Vagina (tissue), 2 donors: ENCODE measurements at regions not wholly inside any gene's neighbourhood (a gene's known extent, or its start where the extent isn't known, plus 50 kb on each side); places are given as distances from the start of the nearest gene placed in this dataset.
A peak's percentile ranks its signal among the peaks of the same experiment; 100 is the strongest.

ENCODE experiments used
- DNase-seq, 2 donors: peaks; one replicate each; pipeline ENCODE4 v3.0.0-alpha.2; 2017; ENCODE audit errors: extremely low spot score in 2 of 2
- H3K27ac ChIP-seq: fragments of 200-600 bp; sonication (generic); one replicate; pipeline ENCODE4 v1.5.1; 2019
- H3K27me3 ChIP-seq: fragments of 200-600 bp; sonication (generic); one replicate; pipeline ENCODE4 v1.5.1; 2019
- H3K36me3 ChIP-seq, 2 donors: fragments of 200-600 bp; sonication (generic); one replicate each; pipeline ENCODE4 v1.5.1; 2017 to 2019
- H3K4me1 ChIP-seq: fragments of 200-600 bp; sonication (generic); one replicate; pipeline ENCODE4 v1.5.1; 2019
- H3K4me3 ChIP-seq, 2 donors: fragments of 200-600 bp; sonication (generic); 1 replicate in 1 of 2; 2 replicates in 1 of 2; pipeline ENCODE4 v1.5.1; 2016 to 2019
- H3K9me3 ChIP-seq: fragments of 200-600 bp; sonication (generic); one replicate; pipeline ENCODE4 v1.5.1; 2019
- POLR2A ChIP-seq, 2 donors: fragments of 450-650 bp; IDR thresholded peaks; one replicate each; pipeline ENCODE4 v1.6.1; 2017; ENCODE audit warnings: antibody characterized with exemption in 2 of 2, mild to moderate bottlenecking in 2 of 2, moderate library complexity in 2 of 2
- POLR2AphosphoS5 ChIP-seq, 2 donors: sonication (generic); formaldehyde crosslinking; IDR thresholded peaks; one replicate each; pipeline ENCODE4 v1.9.0; 2017; ENCODE audit warnings: antibody characterized with exemption in 2 of 2, mild to moderate bottlenecking in 2 of 2, low read depth in 1 of 2; ENCODE audit not compliant: insufficient read depth in 1 of 2
- intact Hi-C: fragments of 100-400 bp; cut with DNase I; formaldehyde crosslinking; loops from one replicate; pipeline ENCODE4 v1.15.1; 2023
- TF ChIP-seq, protein P1 (sequence below), 3 experiments: fragments of 450-650 bp in 2 of 3; fragments of 200-600 bp in 1 of 3; sonication (generic) in 1 of 3; IDR thresholded peaks; one replicate each; pipeline ENCODE4 v1.5.1; 2017 to 2019; ENCODE audit warnings: antibody characterized with exemption in 3 of 3, mild to moderate bottlenecking in 2 of 3, moderate library complexity in 2 of 3

DNA sequence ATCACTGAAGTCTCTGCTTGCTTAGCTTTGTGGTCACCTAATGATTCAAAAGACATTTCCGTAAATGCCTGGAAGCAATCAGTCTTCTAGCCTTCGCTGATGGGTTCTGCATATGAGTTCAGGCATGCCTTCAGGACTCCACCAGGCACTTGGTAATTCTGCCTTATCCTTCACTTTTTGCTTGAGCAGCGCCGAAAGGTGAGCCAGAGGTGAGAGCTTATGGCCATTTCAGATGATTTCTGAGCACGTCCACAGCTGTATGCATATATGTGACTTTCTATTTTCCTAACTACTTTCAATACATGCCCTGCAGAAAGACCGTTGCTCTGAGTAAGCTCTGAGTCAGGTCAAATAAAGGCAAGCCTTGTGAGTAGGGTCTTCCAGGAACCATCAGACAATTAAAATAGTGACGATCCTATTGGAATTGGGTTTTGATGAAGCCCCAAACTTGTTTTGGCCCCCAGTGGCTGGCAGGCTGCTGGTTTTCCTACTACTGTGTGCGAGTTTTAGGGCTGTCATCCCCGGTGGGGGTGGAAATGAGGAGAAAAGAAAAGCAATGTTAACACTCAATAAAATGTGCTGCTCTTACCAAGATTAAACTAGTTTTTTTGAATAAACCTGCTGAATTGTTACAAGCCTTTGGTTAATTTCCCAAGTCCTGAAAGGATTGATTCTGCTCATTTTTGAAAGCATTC is 154.4 kb upstream of the AKR1E2 start:
- intact Hi-C loops, result no loop called here
- H3K9me3 ChIP-seq, result no peaks in the 10 kb centered on the region
- H3K36me3 ChIP-seq, result no peaks in the 10 kb centered on the region
- no peaks in the 10 kb centered on the region for H3K4me1 ChIP-seq
- DNase-seq, result no peak
- H3K27me3 ChIP-seq, result no peaks in the 10 kb centered on the region
- no peak overlapping the region for H3K4me3 ChIP-seq
- peak overlapping the region; percentile 42 for H3K27ac ChIP-seq
- no peak for TF ChIP-seq POLR2A (IDR thresholded peaks at IDR 0.05)
- peak in 1 of 2 donors; percentile 35 for TF ChIP-seq POLR2AphosphoS5 (IDR thresholded peaks at IDR 0.05; ENCODE audit: insufficient read depth in 1 of 2, low read depth in 1 of 2)
- TF ChIP-seq, protein P1, sequence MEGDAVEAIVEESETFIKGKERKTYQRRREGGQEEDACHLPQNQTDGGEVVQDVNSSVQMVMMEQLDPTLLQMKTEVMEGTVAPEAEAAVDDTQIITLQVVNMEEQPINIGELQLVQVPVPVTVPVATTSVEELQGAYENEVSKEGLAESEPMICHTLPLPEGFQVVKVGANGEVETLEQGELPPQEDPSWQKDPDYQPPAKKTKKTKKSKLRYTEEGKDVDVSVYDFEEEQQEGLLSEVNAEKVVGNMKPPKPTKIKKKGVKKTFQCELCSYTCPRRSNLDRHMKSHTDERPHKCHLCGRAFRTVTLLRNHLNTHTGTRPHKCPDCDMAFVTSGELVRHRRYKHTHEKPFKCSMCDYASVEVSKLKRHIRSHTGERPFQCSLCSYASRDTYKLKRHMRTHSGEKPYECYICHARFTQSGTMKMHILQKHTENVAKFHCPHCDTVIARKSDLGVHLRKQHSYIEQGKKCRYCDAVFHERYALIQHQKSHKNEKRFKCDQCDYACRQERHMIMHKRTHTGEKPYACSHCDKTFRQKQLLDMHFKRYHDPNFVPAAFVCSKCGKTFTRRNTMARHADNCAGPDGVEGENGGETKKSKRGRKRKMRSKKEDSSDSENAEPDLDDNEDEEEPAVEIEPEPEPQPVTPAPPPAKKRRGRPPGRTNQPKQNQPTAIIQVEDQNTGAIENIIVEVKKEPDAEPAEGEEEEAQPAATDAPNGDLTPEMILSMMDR (IDR thresholded peaks at IDR 0.05), result no peak

DNA sequence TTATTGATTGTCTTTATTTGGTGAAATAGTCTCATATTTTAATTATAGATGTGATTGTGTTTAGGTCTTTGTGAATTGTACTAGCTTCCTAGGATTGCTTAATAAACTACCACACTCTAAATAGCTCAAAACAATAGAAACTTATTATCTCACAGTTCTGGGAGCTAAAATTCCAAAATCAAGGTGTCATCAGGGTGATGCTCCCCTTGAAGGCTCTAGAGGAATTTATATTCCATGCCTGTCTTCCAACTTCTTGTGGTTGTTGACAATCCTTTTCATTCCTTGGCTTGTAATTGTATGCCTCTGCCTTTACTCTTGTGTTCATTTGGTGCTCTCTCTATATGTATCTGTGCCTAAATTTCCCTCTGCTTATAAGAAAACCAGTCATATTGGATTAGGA is 155.3 kb upstream of the AKR1E2 start:
- no peaks in the 10 kb centered on the region for H3K27me3 ChIP-seq
- TF ChIP-seq POLR2A (IDR thresholded peaks at IDR 0.05), result no peak
- TF ChIP-seq POLR2AphosphoS5 (IDR thresholded peaks at IDR 0.05; ENCODE audit: insufficient read depth in 1 of 2, low read depth in 1 of 2), result no peak
- TF ChIP-seq, protein P1 (IDR thresholded peaks at IDR 0.05), result no peak
- no peaks in the 10 kb centered on the region for H3K4me1 ChIP-seq
- intact Hi-C loops, result no loop called here
- no peak overlapping the region for H3K4me3 ChIP-seq
- no peaks in the 10 kb centered on the region for H3K9me3 ChIP-seq
- H3K27ac ChIP-seq, result peak overlapping the region; percentile 42
- no peak for DNase-seq
- no peaks in the 10 kb centered on the region for H3K36me3 ChIP-seq

DNA sequence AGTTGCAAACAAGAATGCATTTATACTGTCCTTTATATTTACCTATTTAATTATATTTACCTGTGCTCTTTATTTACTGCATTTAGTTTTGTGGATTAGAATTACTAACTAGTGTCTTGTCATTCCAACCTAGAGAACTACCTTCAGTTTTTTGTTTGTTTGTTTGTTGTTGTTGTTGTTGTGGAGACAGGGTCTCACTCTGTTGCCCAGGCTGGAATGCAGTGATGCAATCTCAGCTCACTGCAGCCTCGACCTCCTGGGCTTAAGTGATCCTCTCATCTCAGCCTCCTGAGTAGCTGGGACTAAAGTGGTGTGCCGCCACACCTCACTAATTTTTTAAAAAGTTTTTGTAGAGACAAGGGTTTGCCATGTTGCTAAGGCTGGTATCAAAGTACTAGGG is 156.4 kb upstream of the AKR1E2 start:
- Histone ChIP-seq H3K4me3 (no peak overlapping the region), H3K27me3 (no peaks in the 10 kb centered on the region), H3K36me3 (no peaks in the 10 kb centered on the region), H3K4me1 (peaks cover 3% of the 10 kb centered on the region), H3K9me3 (no peaks in the 10 kb centered on the region), H3K27ac (no peak overlapping the region)
- TF ChIP-seq POLR2AphosphoS5 (IDR thresholded peaks at IDR 0.05; ENCODE audit: insufficient read depth in 1 of 2, low read depth in 1 of 2) (no peak), POLR2A (IDR thresholded peaks at IDR 0.05) (no peak)
- TF ChIP-seq, protein P1 (IDR thresholded peaks at IDR 0.05), result no peak
- no peak for DNase-seq
- intact Hi-C loops, result loop anchor here (10.0 kb wide), 1 partner anchor 885 kb away; the partner anchor contains the start of gene KLF6

DNA sequence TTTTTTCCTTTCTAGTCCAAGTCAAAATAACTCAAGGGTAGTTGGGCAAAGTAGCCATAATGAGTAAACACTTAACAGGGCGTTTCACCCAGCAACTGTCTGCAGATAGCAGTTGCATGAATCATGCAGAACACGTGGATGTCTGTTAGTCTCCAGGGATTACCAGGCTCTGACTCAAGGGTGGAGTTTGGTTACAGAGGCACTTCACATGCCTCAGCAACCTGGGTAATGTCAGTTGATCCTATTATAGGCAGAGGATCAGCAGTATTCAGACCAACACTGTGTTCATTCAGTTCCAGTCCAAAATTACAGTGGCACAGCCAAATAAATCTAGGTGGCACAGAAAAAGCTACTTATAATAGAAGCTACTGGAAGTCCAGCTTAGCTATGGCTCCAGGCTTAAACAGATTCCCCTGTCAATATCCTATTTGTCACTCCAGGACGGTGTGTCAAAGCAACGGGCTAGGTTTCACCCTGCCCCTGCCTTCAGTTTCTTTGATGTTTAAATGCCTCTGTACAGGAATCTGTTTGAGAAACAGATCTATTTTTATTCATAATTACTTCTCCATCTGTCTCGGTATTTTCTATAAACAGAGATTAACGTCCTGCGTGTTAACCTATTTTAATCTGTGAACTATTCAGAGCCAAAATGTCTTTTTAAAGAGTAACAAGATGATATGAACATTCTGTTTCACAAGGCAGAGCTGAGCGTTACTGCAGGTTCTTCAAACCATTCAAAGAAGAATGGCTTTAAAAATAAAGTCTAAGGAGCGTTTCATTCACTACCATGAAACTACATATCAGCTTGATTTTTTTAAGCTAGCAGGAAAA is 162.6 kb upstream of the AKR1E2 start:
- peak overlapping the region; percentile 92 for H3K27ac ChIP-seq
- intact Hi-C loops, result loop anchor here (10.0 kb wide), 1 partner anchor 879 kb away; the partner anchor contains the start of gene KLF6
- H3K36me3 ChIP-seq, result no peaks in the 10 kb centered on the region
- TF ChIP-seq, protein P1 (IDR thresholded peaks at IDR 0.05), result no peak
- TF ChIP-seq POLR2A (IDR thresholded peaks at IDR 0.05) (no peak), POLR2AphosphoS5 (IDR thresholded peaks at IDR 0.05; ENCODE audit: insufficient read depth in 1 of 2, low read depth in 1 of 2) (peak; percentile 4 to 100)
- H3K4me1 ChIP-seq, result peaks cover 44% of the 10 kb centered on the region
- H3K9me3 ChIP-seq, result no peaks in the 10 kb centered on the region
- H3K4me3 ChIP-seq, result no peak overlapping the region
- H3K27me3 ChIP-seq, result no peaks in the 10 kb centered on the region
- DNase-seq, result peak in 1 of 2 donors; percentile 98
